ENCODE measurements at regions not wholly inside any gene's neighbourhood (a gene's known extent, or its start where the extent isn't known, plus 50 kb on each side); places are given as distances from the start of the nearest gene placed in this dataset.

- no peaks in the 10 kb centered on the region for H3K4me1 ChIP-seq (replicated peaks)
- H3K4me3 ChIP-seq, result no peak overlapping the region
- no peaks in the 10 kb centered on the region for H3K36me3 ChIP-seq
- no peak for TF ChIP-seq POLR2AphosphoS5 (IDR thresholded peaks at IDR 0.05)
- no peak for TF ChIP-seq CTCF (IDR thresholded peaks at IDR 0.05)
- no peak for TF ChIP-seq POLR2A (IDR thresholded peaks at IDR 0.05)
- H3K27ac ChIP-seq, result no peak overlapping the region
- no peaks in the 10 kb centered on the region for H3K9me3 ChIP-seq
- no peak for DNase-seq (ENCODE audit: low spot score)
- intact Hi-C loops (cut with DNase I), result no loop called here
- H3K27me3 ChIP-seq (replicated peaks; ENCODE audit: insufficient read depth), result no peaks in the 10 kb centered on the region
Observed at GRCh38 chr3:30464381-30464780, 142.0 kb upstream of the TGFBR2 start.

GRCh38 chr3:30465454-30465853 lies 140.9 kb upstream of the TGFBR2 start:
- Histone ChIP-seq H3K27me3 (replicated peaks; ENCODE audit: insufficient read depth) (no peaks in the 10 kb centered on the region), H3K27ac (no peak overlapping the region), H3K36me3 (no peaks in the 10 kb centered on the region), H3K4me1 (replicated peaks) (no peaks in the 10 kb centered on the region), H3K4me3 (no peak overlapping the region), H3K9me3 (no peaks in the 10 kb centered on the region)
- TF ChIP-seq POLR2A (IDR thresholded peaks at IDR 0.05) (no peak), POLR2AphosphoS5 (IDR thresholded peaks at IDR 0.05) (no peak), CTCF (IDR thresholded peaks at IDR 0.05) (no peak)
- intact Hi-C loops (cut with DNase I), result no loop called here
- 98% methylated on average over 2 of the region's 2 CpGs for WGBS
- DNase-seq (ENCODE audit: low spot score), result no peak

GRCh38 chr3:30467596-30468238 lies 138.7 kb upstream of the TGFBR2 start:
- no peaks in the 10 kb centered on the region for H3K36me3 ChIP-seq
- intact Hi-C loops (cut with DNase I), result no loop called here
- no peak for TF ChIP-seq CTCF (IDR thresholded peaks at IDR 0.05)
- TF ChIP-seq POLR2AphosphoS5 (IDR thresholded peaks at IDR 0.05), result no peak
- no peak for TF ChIP-seq POLR2A (IDR thresholded peaks at IDR 0.05)
- no peak overlapping the region for H3K27ac ChIP-seq
- H3K27me3 ChIP-seq (replicated peaks; ENCODE audit: insufficient read depth), result no peaks in the 10 kb centered on the region
- no peak overlapping the region for H3K4me3 ChIP-seq
- no peaks in the 10 kb centered on the region for H3K9me3 ChIP-seq
- 60% methylated on average over 1 of the region's 1 CpG for WGBS
- H3K4me1 ChIP-seq (replicated peaks), result no peaks in the 10 kb centered on the region
- no peak for DNase-seq (ENCODE audit: low spot score)

GRCh38 chr3:30469133-30469532 lies 137.3 kb upstream of the TGFBR2 start:
- no peaks in the 10 kb centered on the region for H3K9me3 ChIP-seq
- no peak overlapping the region for H3K4me3 ChIP-seq
- DNase-seq (ENCODE audit: low spot score), result no peak
- TF ChIP-seq CTCF (IDR thresholded peaks at IDR 0.05), result no peak
- no peak for TF ChIP-seq POLR2AphosphoS5 (IDR thresholded peaks at IDR 0.05)
- no peak for TF ChIP-seq POLR2A (IDR thresholded peaks at IDR 0.05)
- H3K4me1 ChIP-seq (replicated peaks), result no peaks in the 10 kb centered on the region
- no peaks in the 10 kb centered on the region for H3K36me3 ChIP-seq
- intact Hi-C loops (cut with DNase I), result no loop called here
- no peak overlapping the region for H3K27ac ChIP-seq
- H3K27me3 ChIP-seq (replicated peaks; ENCODE audit: insufficient read depth), result no peaks in the 10 kb centered on the region

GRCh38 chr3:30470496-30470895 lies 135.9 kb upstream of the TGFBR2 start:
- no peak for DNase-seq (ENCODE audit: low spot score)
- H3K4me1 ChIP-seq (replicated peaks), result no peaks in the 10 kb centered on the region
- 97% methylated on average over 2 of the region's 2 CpGs for WGBS
- no peaks in the 10 kb centered on the region for H3K36me3 ChIP-seq
- intact Hi-C loops (cut with DNase I), result no loop called here
- TF ChIP-seq POLR2AphosphoS5 (IDR thresholded peaks at IDR 0.05) (no peak), POLR2A (IDR thresholded peaks at IDR 0.05) (no peak), CTCF (IDR thresholded peaks at IDR 0.05) (no peak)
- no peak overlapping the region for H3K4me3 ChIP-seq
- no peaks in the 10 kb centered on the region for H3K9me3 ChIP-seq
- H3K27me3 ChIP-seq (replicated peaks; ENCODE audit: insufficient read depth), result no peaks in the 10 kb centered on the region
- H3K27ac ChIP-seq, result no peak overlapping the region
